ENCODE measurements at regions not wholly inside any gene's neighbourhood (a gene's known extent, or its start where the extent isn't known, plus 50 kb on each side); places are given as distances from the start of the nearest gene placed in this dataset.

DNA sequence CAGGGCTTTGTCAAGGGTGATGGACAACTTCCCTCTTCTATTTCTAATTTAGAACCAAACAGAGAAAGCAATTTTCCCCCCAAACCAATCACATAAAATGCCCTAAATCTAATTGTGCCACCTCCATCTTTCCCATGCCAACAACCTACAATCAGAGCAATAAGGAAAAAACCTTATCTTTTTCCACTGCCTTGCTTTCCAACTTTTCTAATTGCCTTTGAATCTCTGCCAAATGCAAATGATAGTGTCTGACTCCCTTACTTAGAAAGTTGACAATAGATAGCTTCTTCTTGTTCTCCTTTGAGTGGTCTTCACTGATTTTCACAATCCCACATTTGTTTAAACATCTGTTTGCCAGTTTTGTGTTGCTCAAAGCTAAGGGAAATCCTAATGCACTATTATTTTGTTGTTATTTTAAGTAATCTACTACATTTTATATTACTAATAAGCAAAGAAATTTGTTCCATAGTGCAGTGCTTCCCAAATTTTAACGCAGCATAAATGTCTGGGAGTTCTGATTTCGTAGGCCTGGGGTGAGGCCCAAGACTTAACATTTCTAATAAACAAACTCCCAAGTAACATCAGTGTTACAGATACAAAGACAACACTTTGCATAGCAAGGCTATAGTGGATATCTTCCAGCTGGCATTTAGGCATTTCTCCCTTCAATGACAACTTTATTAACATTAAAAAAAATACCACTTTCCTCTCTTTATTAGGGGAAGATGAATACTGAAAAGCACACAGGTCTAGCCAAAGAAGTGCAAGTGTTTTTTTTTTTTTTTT lies 696.3 kb upstream of the USP15 start:
- TF ChIP-seq, protein P1, sequence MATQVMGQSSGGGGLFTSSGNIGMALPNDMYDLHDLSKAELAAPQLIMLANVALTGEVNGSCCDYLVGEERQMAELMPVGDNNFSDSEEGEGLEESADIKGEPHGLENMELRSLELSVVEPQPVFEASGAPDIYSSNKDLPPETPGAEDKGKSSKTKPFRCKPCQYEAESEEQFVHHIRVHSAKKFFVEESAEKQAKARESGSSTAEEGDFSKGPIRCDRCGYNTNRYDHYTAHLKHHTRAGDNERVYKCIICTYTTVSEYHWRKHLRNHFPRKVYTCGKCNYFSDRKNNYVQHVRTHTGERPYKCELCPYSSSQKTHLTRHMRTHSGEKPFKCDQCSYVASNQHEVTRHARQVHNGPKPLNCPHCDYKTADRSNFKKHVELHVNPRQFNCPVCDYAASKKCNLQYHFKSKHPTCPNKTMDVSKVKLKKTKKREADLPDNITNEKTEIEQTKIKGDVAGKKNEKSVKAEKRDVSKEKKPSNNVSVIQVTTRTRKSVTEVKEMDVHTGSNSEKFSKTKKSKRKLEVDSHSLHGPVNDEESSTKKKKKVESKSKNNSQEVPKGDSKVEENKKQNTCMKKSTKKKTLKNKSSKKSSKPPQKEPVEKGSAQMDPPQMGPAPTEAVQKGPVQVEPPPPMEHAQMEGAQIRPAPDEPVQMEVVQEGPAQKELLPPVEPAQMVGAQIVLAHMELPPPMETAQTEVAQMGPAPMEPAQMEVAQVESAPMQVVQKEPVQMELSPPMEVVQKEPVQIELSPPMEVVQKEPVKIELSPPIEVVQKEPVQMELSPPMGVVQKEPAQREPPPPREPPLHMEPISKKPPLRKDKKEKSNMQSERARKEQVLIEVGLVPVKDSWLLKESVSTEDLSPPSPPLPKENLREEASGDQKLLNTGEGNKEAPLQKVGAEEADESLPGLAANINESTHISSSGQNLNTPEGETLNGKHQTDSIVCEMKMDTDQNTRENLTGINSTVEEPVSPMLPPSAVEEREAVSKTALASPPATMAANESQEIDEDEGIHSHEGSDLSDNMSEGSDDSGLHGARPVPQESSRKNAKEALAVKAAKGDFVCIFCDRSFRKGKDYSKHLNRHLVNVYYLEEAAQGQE (IDR thresholded peaks at IDR 0.05; ENCODE audit: insufficient replicate concordance, low read depth): no peak
- TF ChIP-seq POLR2AphosphoS5 (IDR thresholded peaks at IDR 0.05; ENCODE audit: low read depth): no peak
- no peak for TF ChIP-seq GABPA (IDR thresholded peaks at IDR 0.05; ENCODE audit: low read depth)
- TF ChIP-seq SPI1 (IDR thresholded peaks at IDR 0.05; ENCODE audit: borderline replicate concordance, low read depth): no peak

DNA sequence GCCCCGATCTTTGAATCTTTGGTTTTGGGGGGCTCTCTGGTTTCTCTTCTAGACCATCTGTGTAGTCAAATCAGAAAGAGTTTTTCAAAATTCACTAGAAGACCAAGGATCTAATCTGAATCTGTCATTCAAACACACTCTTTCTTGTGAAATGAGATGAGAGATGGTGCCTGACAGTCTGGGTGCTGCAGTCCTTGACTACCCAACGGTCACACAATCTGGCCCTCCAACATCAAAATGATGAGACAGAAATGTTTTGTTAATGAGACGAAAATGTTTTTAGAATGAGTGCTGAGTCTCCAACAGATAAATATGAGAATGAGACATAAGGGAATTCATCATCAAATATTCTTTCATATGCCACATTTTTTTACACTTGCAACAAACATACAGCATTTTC lies 695.7 kb upstream of the USP15 start:
- Histone ChIP-seq H3K27me3 (ENCODE audit: insufficient read depth, poor library complexity, severe bottlenecking) (no peaks in the 10 kb centered on the region), H3K4me3 (replicated peaks; ENCODE audit: insufficient read depth, low read length) (no peak overlapping the region), H3K27ac (replicated peaks) (no peak overlapping the region)
- TF ChIP-seq, protein P1 (IDR thresholded peaks at IDR 0.05; ENCODE audit: insufficient replicate concordance, low read depth): no peak
- TF ChIP-seq, protein P2, sequence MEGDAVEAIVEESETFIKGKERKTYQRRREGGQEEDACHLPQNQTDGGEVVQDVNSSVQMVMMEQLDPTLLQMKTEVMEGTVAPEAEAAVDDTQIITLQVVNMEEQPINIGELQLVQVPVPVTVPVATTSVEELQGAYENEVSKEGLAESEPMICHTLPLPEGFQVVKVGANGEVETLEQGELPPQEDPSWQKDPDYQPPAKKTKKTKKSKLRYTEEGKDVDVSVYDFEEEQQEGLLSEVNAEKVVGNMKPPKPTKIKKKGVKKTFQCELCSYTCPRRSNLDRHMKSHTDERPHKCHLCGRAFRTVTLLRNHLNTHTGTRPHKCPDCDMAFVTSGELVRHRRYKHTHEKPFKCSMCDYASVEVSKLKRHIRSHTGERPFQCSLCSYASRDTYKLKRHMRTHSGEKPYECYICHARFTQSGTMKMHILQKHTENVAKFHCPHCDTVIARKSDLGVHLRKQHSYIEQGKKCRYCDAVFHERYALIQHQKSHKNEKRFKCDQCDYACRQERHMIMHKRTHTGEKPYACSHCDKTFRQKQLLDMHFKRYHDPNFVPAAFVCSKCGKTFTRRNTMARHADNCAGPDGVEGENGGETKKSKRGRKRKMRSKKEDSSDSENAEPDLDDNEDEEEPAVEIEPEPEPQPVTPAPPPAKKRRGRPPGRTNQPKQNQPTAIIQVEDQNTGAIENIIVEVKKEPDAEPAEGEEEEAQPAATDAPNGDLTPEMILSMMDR (IDR thresholded peaks at IDR 0.05; ENCODE audit: insufficient read depth, low read length): no peak
- no peak for TF ChIP-seq SPI1 (IDR thresholded peaks at IDR 0.05; ENCODE audit: borderline replicate concordance, low read depth)
- no peak for TF ChIP-seq POLR2AphosphoS5 (IDR thresholded peaks at IDR 0.05; ENCODE audit: low read depth)
- TF ChIP-seq GABPA (IDR thresholded peaks at IDR 0.05; ENCODE audit: low read depth): no peak
- no peak for DNase-seq (ENCODE audit: low read depth in 1 of 2, low spot score in 1 of 2)

More for the DNA sequence above, 696.3 kb upstream of the USP15 start:
- Histone ChIP-seq H3K27me3 (ENCODE audit: insufficient read depth, poor library complexity, severe bottlenecking) (no peaks in the 10 kb centered on the region), H3K4me3 (replicated peaks; ENCODE audit: insufficient read depth, low read length) (no peak overlapping the region), H3K27ac (replicated peaks) (no peak overlapping the region)
- no peak for DNase-seq (ENCODE audit: low read depth in 1 of 2, low spot score in 1 of 2)

DNA sequence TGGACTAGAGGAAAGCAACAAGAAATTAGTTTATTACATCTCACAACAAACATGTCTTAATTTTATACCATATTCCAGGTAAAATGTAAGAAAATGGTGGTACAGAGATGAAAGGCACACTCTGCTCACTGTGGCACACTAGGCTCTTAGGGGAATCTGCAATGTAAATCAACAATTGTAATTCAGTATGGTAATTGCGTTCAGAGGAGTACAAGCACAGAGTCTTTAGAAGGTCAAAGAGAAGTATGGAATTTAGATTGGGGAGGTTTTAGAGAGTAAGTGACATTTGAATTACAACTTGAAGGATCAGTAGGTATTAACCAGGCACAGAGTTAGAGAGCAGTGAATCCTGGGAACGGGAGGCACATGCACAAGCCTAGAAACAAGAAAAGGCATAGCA lies 694.0 kb upstream of the USP15 start:
- no peak for DNase-seq (ENCODE audit: low read depth in 1 of 2, low spot score in 1 of 2)
- TF ChIP-seq, protein P1 (IDR thresholded peaks at IDR 0.05; ENCODE audit: insufficient replicate concordance, low read depth): no peak
- TF ChIP-seq GABPA (IDR thresholded peaks at IDR 0.05; ENCODE audit: low read depth) (no peak), POLR2AphosphoS5 (IDR thresholded peaks at IDR 0.05; ENCODE audit: low read depth) (no peak), SPI1 (IDR thresholded peaks at IDR 0.05; ENCODE audit: borderline replicate concordance, low read depth) (no peak)
- TF ChIP-seq, protein P2 (IDR thresholded peaks at IDR 0.05; ENCODE audit: insufficient read depth, low read length): no peak
- Histone ChIP-seq H3K27ac (replicated peaks) (no peak overlapping the region), H3K4me3 (replicated peaks; ENCODE audit: insufficient read depth, low read length) (no peak overlapping the region), H3K27me3 (ENCODE audit: insufficient read depth, poor library complexity, severe bottlenecking) (no peaks in the 10 kb centered on the region)
